Astrocyte (in vitro differentiated cells and primary cell): ENCODE measurements at regions not wholly inside any gene's neighbourhood (a gene's known extent, or its start where the extent isn't known, plus 50 kb on each side); places are given as distances from the start of the nearest gene placed in this dataset.

ENCODE experiments used
- CTCF ChIP-seq: IDR thresholded peaks from 2 replicates; pipeline ENCODE4 v1.5.1; 2011; ENCODE audit warnings: low read depth, mild to moderate bottlenecking, inconsistent platforms, low read length, moderate library complexity; ENCODE audit not compliant: insufficient read depth
- EZH2 ChIP-seq: IDR thresholded peaks from 2 replicates; pipeline ENCODE4 v1.6.1; 2012; ENCODE audit warnings: mild to moderate bottlenecking, low read length, inconsistent platforms; ENCODE audit not compliant: insufficient read depth

- TF ChIP-seq EZH2, result no peak
- TF ChIP-seq CTCF, result no peak
Measured at GRCh38 chr9:126088336-126088735, 238.3 kb upstream of the MVB12B start.
